HCT116 (cell line): ENCODE measurements at regions not wholly inside any gene's neighbourhood (a gene's known extent, or its start where the extent isn't known, plus 50 kb on each side); places are given as distances from the start of the nearest gene placed in this dataset.

ENCODE experiments used
- ATAC-seq: fragments of 200-7000 bp; cut with Tn5 transposase; 2 replicates; pipeline ENCODE4 v1.9.1; 2020; ENCODE audit warnings: mild to moderate bottlenecking, moderate library complexity
- BruUV-seq: library from RNA; stranded (reverse); fragments of 400-500 nt; replicated peaks from 2 replicates; lab custom pipeline; 2021; lab: Mats Ljungman, UMichigan
- CTCF ChIA-PET: fragments of 300-600 bp; sonication (Branson Sonifier 250); formaldehyde crosslinking; loops from one replicate; lab custom pipeline; 2021; ENCODE audit warnings: antibody characterized with exemption; lab: Charles Lee
- POLR2A ChIA-PET: fragments of 300-600, 350-600 bp; sonication (Branson Sonifier 250); formaldehyde crosslinking; loops from one replicate; lab custom pipeline; 2021; ENCODE audit warnings: antibody characterized with exemption; lab: Charles Lee
- RAD21 ChIA-PET, 2 experiments: fragments of 300-600 bp; sonication (Branson Sonifier 250); formaldehyde crosslinking; loops; one replicate each; lab custom pipeline; 2023; ENCODE audit warnings: low total read pairs in 2 of 2; ENCODE audit not compliant: uncharacterized antibody in 2 of 2, unreplicated experiment in 2 of 2, low non-redundant PET in 1 of 2; lab: Charles Lee
- DNase-seq: peaks from one replicate; pipeline ENCODE4 v3.0.0-alpha.2; 2010; ENCODE audit warnings: low read depth, low spot score
- H2AFZ ChIP-seq: fragments of 200-600 bp; shearing (Covaris generic), sonication (generic); 2 replicates; pipeline ENCODE4 v1.6.1; 2017; ENCODE audit warnings: low read depth, mixed run types, mixed read lengths, antibody characterized with exemption, low read length; ENCODE audit not compliant: poor library complexity, severe bottlenecking
- H3K27ac ChIP-seq: 2 replicates; pipeline ENCODE4 v1.5.1; 2012; ENCODE audit warnings: low read depth, low read length
- H3K27me3 ChIP-seq: fragments of 200-600 bp; sonication (generic); 2 replicates; pipeline ENCODE4 v1.6.1; 2016; ENCODE audit warnings: mixed run types, low read length, mixed read lengths; ENCODE audit not compliant: insufficient read depth
- H3K36me3 ChIP-seq, 2 experiments: fragments of 200-500 bp in 1 of 2; fragments of 200-600 bp in 1 of 2; sonication (Bioruptor generic) in 1 of 2; sonication (generic) in 1 of 2; 2 replicates each; pipeline versions ENCODE4 v1.5.1 to v1.6.1; 2014 to 2016; ENCODE audit warnings: low read length in 2 of 2, inconsistent platforms in 1 of 2, mixed read lengths in 1 of 2, mixed run types in 1 of 2; ENCODE audit not compliant: insufficient read depth in 2 of 2, control insufficient read depth in 1 of 2
- H3K4me1 ChIP-seq, 2 experiments: fragments of 200-600 bp in 1 of 2; sonication (generic) in 1 of 2; 2 replicates each; pipeline versions ENCODE4 v1.5.1 to v1.6.1; 2012 to 2017; ENCODE audit warnings: low read length in 2 of 2, inconsistent platforms in 1 of 2, mild to moderate bottlenecking in 1 of 2, mixed read lengths in 1 of 2, mixed run types in 1 of 2, moderate library complexity in 1 of 2; ENCODE audit not compliant: insufficient read depth in 2 of 2, control insufficient read depth in 1 of 2
- H3K4me2 ChIP-seq: fragments of 200-600 bp; sonication (generic); 2 replicates; pipeline ENCODE4 v1.6.1; 2017; ENCODE audit warnings: mixed run types, low read length, mixed read lengths
- H3K4me3 ChIP-seq, 2 experiments: fragments of 200-600 bp in 1 of 2; sonication (generic) in 1 of 2; replicated peaks in 1 of 2; 2 replicates each; pipeline ENCODE4 v1.5.1; 2011 to 2016; ENCODE audit warnings: low read length in 2 of 2, control low read depth in 1 of 2, low read depth in 1 of 2, mild to moderate bottlenecking in 1 of 2, mixed read lengths in 1 of 2, mixed run types in 1 of 2
- H3K79me2 ChIP-seq: fragments of 200-600 bp; sonication (generic); 2 replicates; pipeline ENCODE4 v1.6.1; 2017; ENCODE audit warnings: mild to moderate bottlenecking, mixed run types, low read length, moderate library complexity, mixed read lengths; ENCODE audit not compliant: insufficient read depth
- H3K9ac ChIP-seq: fragments of 200-600 bp; sonication (generic); 2 replicates; pipeline ENCODE4 v1.6.1; 2016; ENCODE audit warnings: low read length, mixed read lengths
- H3K9me2 ChIP-seq: fragments of 200-600 bp; sonication (generic), shearing (Covaris generic); 2 replicates; pipeline ENCODE4 v1.6.1; 2017; ENCODE audit warnings: mixed run types, mild to moderate bottlenecking, moderate library complexity; ENCODE audit not compliant: insufficient read depth
- H3K9me3 ChIP-seq, 2 experiments: fragments of 200-500 bp in 1 of 2; fragments of 200-600 bp in 1 of 2; sonication (Bioruptor generic) in 1 of 2; sonication (generic) in 1 of 2; 2 replicates each; pipeline ENCODE4 v1.6.1; 2014 to 2017; ENCODE audit warnings: low read length in 2 of 2, mixed read lengths in 2 of 2, inconsistent platforms in 1 of 2, low read depth in 1 of 2, mild to moderate bottlenecking in 1 of 2, mixed run types in 1 of 2, moderate library complexity in 1 of 2; ENCODE audit not compliant: control insufficient read depth in 1 of 2, insufficient read depth in 1 of 2
- H4K20me1 ChIP-seq: fragments of 200-600 bp; sonication (generic), shearing (Covaris generic); 2 replicates; pipeline ENCODE4 v1.6.1; 2017; ENCODE audit warnings: mixed run types, mild to moderate bottlenecking, moderate library complexity; ENCODE audit not compliant: insufficient read depth
- CBX3 ChIP-seq: IDR thresholded peaks from 2 replicates; pipeline ENCODE4 v1.6.1; 2012; ENCODE audit warnings: low read depth
- CTCF ChIP-seq, 3 experiments: fragments of 200-600 bp in 1 of 3; sonication (generic) in 1 of 3; IDR thresholded peaks in 2 of 3; conservative IDR thresholded peaks in 1 of 3; 2 replicates each; pipeline ENCODE4 v1.5.1; 2012 to 2017; ENCODE audit warnings: low read depth in 2 of 3, low read length in 2 of 3, antibody characterized with exemption in 1 of 3, borderline replicate concordance in 1 of 3, control low read depth in 1 of 3, mild to moderate bottlenecking in 1 of 3, mixed read lengths in 1 of 3, mixed run types in 1 of 3, moderate library complexity in 1 of 3; ENCODE audit not compliant: insufficient read depth in 1 of 3
- EGR1 ChIP-seq: IDR thresholded peaks from 2 replicates; pipeline ENCODE4 v1.6.1; 2012; ENCODE audit warnings: low read depth
- FOSL1 ChIP-seq: IDR thresholded peaks from 2 replicates; pipeline ENCODE4 v1.6.1; 2012; ENCODE audit warnings: low read depth
- JUND ChIP-seq: IDR thresholded peaks from 2 replicates; pipeline ENCODE4 v1.6.1; 2012
- MAX ChIP-seq: IDR thresholded peaks from 2 replicates; pipeline ENCODE4 v1.6.1; 2012
- RAD21 ChIP-seq: IDR thresholded peaks from 2 replicates; pipeline ENCODE4 v1.6.1; 2012; ENCODE audit warnings: low read depth, mild to moderate bottlenecking
- REST ChIP-seq: IDR thresholded peaks from 2 replicates; pipeline ENCODE4 v1.6.1; 2012; ENCODE audit warnings: low read depth
- SP1 ChIP-seq: IDR thresholded peaks from 2 replicates; pipeline ENCODE4 v1.6.1; 2012; ENCODE audit warnings: low read depth
- SRF ChIP-seq: IDR thresholded peaks from 2 replicates; pipeline ENCODE4 v1.6.1; 2012; ENCODE audit warnings: low read depth
- YY1 ChIP-seq: IDR thresholded peaks from 2 replicates; pipeline ENCODE4 v1.6.1; 2011; ENCODE audit warnings: low read length, low read depth, moderate library complexity, mild to moderate bottlenecking; ENCODE audit not compliant: insufficient replicate concordance; ENCODE audit errors: extremely low read depth
- ZFX ChIP-seq: fragments of 450-650 bp; IDR thresholded peaks from 2 replicates; pipeline ENCODE4 v1.6.1; 2017
- intact Hi-C: fragments of 100-400 bp; cut with micrococcal nuclease; formaldehyde crosslinking; loops from 2 replicates; pipeline ENCODE4 v1.10.0; 2022

GRCh38 chrX:25300994-25301393 lies 285.2 kb upstream of the ARX start:
- Histone ChIP-seq H3K9me2 (no peaks in the 10 kb centered on the region), H3K4me1 (no peaks in the 10 kb centered on the region), H3K4me2 (no peak overlapping the region), H3K9ac (no peak overlapping the region), H3K9me3 (no peaks in the 10 kb centered on the region), H3K4me3 (no peak overlapping the region), H3K79me2 (no peaks in the 10 kb centered on the region), H4K20me1 (no peaks in the 10 kb centered on the region), H3K27ac (no peak overlapping the region), H3K36me3 (no peaks in the 10 kb centered on the region), H3K27me3 (no peaks in the 10 kb centered on the region), H2AFZ (no peak overlapping the region)
- ChIA-PET RAD21 (no interaction called here), CTCF (no interaction called here), POLR2A (no interaction called here)
- ATAC-seq, result no peak
- DNase-seq, result no peak
- TF ChIP-seq YY1 (no peak), EGR1 (no peak), RAD21 (no peak), ZFX (no peak), SRF (no peak), CTCF (IDR thresholded peaks at IDR 0.05 in 2 of 3, conservative IDR thresholded peaks at IDR 0.05 in 1 of 3; ENCODE audit: borderline replicate concordance in 1 of 3, insufficient read depth in 1 of 3, low read depth in 2 of 3, low read length in 2 of 3) (no peak), MAX (no peak), FOSL1 (no peak), CBX3 (no peak), SP1 (no peak), JUND (no peak), REST (no peak)
- no TSS peak for BruUV-seq
- intact Hi-C loops, result no loop called here
